Activated CD4-positive, alpha-beta T cell treated with anti-CD3 and anti-CD28 coated beads for 4 hours (primary cell): ENCODE measurements at regions not wholly inside any gene's neighbourhood (a gene's known extent, or its start where the extent isn't known, plus 50 kb on each side); places are given as distances from the start of the nearest gene placed in this dataset.

Source experiments
- DNase-seq, 2 donors: peaks; one replicate each; pipeline ENCODE4 v3.0.0-alpha.2; 2020

DNA sequence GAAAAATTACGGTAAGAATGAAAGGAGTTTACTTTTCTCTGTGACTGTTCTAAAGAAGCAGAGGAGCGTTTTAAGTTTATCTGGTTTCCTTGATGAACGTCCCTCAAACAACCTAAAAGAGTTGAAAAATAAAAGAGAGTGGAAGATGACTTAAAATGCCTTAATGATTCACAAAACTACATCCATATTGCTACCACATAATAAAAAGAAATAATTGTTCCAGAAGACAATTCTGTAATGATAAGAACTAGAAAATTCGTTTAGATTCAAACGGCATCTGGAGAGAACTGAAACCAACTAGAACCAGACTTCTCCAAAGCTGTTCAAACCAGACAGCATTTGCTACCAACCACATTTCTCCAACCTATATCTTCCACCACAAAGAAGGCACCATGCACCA is 68.1 kb downstream of the TEKT4 start:
- DNase-seq, result no peak

- no peak for DNase-seq
Measured at GRCh38 chr2:94947097-94948016, 76.1 kb downstream of the TEKT4 start.

DNA sequence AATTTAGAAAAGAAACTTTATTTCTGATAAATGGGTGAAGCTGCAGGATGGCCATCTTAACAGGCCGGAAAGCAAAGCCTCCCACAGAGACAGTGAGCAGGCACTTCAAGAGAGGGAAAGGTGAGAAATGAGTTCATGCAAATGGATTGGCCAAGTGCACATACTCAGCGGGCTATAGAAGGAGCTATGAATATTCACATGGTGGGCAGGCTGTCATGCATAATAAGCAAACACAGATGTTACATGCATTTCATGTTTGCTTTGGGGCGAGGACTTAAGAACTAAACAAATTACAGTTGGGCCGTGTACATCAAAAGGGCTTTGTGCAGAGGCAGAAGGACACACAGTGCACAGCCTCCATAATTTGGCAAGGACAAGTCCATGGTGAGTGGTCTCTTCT is 69.8 kb upstream of the MAL start:
- no peak for DNase-seq

DNA sequence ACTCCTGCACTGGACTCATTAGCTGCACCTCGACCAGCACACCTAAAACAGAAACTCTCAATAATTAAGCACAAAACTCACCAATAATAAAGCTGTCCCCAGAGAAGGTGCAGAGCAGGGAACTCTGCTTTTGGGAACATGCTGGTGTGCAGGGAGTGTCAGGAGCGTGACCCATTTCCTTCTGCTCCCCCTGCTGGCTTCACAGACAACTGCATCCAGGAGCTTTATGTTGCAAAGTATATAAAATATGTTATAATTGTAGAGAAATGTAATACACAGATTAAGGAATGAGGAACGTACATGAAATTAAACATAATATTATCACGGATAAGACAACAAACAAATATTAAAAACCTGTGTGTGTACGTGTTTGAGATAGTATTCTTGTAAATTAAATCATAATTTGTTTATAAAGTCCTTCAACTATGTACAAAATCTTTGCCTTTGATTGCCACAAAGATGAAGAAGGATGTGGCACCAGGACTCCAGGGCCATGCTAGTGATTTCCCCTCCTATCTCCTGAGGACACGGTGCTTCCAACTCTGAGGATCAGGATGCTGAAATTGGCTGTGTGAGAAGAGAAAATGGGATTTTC is 68.6 kb upstream of the MAL start:
- peak; percentile 14 to 33 for DNase-seq

GRCh38 chr2:94958245-94958644 is 67.3 kb upstream of the MAL start:
- no peak for DNase-seq

GRCh38 chr2:94960266-94960665 is 65.2 kb upstream of the MAL start:
- DNase-seq, result no peak

DNA sequence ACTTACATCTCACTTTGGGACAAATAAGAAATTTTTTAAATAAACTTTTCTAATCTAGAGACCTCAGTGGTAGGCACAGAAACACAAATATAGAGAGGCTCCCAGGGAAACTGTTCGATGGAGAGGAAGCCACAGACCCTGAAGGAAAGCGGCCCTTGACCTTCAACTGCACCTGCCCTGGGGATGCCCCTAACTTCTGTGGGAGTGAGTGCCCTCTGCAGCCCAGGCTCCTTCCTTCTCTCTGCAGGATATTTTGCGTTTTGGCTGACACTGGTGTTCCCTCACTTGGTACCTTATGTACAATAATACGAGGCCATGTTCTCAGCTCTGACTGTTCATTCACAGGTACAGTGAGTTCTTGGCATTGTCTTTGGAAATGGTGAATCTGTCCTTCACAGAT is 64.8 kb upstream of the MAL start:
- DNase-seq, result no peak

DNA sequence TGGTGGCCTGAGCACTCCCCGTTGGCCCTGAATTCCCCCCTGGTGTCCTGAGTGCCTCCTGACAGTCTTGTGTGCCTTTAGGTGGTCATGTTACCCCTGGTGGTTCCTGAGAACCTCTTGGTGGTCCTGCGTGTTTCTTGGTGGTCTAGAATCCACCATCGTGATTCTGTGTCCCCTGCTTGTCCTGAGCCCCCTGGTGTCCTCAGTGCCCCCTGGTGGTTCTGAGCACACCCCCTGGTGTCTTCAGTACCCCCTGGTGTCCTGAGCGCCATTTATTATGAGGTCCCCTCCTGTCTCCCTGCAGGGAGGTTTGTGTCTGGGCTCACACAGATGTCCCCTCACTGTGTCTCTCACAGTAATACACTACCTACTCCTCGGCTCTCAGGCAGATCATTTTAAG is 61.3 kb upstream of the MAL start:
- no peak for DNase-seq

DNA sequence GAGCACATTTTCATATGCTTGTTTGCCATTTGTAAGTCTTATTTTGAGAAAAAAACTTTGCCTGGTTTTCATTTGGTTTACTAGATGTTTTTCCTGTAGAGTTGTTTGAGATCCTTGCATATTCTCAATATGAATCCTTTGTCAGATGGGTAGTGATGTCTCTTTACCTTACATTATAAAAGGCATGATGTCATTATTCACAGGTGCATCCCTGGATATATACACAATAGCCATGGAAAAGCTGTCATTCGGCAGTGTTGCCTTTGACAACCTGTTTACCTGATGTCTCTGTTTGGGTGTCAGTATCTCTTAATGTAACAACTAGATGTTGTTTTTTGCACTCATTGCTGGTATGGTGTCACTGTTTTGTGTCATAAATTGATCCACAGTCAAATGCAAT is 58.8 kb upstream of the MAL start:
- no peak for DNase-seq

DNA sequence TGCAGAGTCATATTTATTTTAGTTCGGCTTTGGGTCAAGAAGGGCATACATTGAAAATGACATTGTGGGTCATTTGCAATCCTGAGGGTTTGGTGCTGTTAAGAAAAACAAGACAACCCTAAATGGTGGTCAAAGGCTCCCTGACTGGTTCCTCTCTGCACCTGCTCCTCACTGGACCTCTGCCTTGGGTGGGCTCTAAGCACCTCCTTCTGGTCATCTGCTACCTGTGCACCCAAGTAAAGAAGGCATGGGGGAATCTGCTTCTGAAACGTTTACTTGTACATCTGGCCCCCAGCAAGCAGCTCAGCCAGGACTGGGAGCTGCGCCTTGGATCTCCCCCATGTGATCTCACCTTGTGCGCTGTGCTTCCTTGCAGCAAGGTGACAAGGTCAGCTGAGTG is 55.2 kb upstream of the MAL start:
- no peak for DNase-seq
